ENCODE measurements at regions not wholly inside any gene's neighbourhood (a gene's known extent, or its start where the extent isn't known, plus 50 kb on each side); places are given as distances from the start of the nearest gene placed in this dataset.

DNA sequence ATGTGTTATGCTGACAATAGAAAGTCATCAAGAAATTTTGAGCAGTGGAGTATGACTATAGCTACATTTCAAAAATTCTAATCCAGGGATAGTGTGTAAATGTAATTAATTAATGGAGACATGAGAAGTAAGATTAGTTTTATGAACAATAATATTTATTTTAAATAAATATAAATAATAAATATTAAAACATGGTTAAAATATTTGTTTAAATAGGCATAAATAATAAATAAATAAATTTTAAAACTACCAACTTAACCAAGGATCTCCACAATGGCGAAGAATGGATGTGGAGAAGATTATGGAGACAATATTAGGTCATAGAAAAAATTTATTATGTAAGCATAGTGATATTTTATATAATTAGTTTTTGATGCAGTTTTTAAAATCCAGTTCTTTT is 588.2 kb upstream of the NOVA1 start:
- TF ChIP-seq RAD21 (IDR thresholded peaks at IDR 0.05; ENCODE audit: low read depth) (no peak), CREB1 (IDR thresholded peaks at IDR 0.05; ENCODE audit: low read depth) (no peak), YY1 (IDR thresholded peaks at IDR 0.05; ENCODE audit: low read depth) (no peak), NFIC (IDR thresholded peaks at IDR 0.05) (no peak), TAF1 (IDR thresholded peaks at IDR 0.05; ENCODE audit: low read depth) (no peak), FOXM1 (IDR thresholded peaks at IDR 0.05; ENCODE audit: borderline replicate concordance, low read depth) (no peak), EGR1 (IDR thresholded peaks at IDR 0.05) (no peak), TEAD4 (IDR thresholded peaks at IDR 0.05) (no peak), CEBPB (IDR thresholded peaks at IDR 0.05) (no peak), EP300 (IDR thresholded peaks at IDR 0.05; ENCODE audit: borderline replicate concordance) (no peak), ZBTB7A (IDR thresholded peaks at IDR 0.05; ENCODE audit: low read depth) (no peak), TCF12 (IDR thresholded peaks at IDR 0.05; ENCODE audit: low read depth) (no peak)
- TF ChIP-seq, protein P1, sequence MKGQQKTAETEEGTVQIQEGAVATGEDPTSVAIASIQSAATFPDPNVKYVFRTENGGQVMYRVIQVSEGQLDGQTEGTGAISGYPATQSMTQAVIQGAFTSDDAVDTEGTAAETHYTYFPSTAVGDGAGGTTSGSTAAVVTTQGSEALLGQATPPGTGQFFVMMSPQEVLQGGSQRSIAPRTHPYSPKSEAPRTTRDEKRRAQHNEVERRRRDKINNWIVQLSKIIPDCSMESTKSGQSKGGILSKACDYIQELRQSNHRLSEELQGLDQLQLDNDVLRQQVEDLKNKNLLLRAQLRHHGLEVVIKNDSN (IDR thresholded peaks at IDR 0.05): no peak
- TF ChIP-seq, protein P2, sequence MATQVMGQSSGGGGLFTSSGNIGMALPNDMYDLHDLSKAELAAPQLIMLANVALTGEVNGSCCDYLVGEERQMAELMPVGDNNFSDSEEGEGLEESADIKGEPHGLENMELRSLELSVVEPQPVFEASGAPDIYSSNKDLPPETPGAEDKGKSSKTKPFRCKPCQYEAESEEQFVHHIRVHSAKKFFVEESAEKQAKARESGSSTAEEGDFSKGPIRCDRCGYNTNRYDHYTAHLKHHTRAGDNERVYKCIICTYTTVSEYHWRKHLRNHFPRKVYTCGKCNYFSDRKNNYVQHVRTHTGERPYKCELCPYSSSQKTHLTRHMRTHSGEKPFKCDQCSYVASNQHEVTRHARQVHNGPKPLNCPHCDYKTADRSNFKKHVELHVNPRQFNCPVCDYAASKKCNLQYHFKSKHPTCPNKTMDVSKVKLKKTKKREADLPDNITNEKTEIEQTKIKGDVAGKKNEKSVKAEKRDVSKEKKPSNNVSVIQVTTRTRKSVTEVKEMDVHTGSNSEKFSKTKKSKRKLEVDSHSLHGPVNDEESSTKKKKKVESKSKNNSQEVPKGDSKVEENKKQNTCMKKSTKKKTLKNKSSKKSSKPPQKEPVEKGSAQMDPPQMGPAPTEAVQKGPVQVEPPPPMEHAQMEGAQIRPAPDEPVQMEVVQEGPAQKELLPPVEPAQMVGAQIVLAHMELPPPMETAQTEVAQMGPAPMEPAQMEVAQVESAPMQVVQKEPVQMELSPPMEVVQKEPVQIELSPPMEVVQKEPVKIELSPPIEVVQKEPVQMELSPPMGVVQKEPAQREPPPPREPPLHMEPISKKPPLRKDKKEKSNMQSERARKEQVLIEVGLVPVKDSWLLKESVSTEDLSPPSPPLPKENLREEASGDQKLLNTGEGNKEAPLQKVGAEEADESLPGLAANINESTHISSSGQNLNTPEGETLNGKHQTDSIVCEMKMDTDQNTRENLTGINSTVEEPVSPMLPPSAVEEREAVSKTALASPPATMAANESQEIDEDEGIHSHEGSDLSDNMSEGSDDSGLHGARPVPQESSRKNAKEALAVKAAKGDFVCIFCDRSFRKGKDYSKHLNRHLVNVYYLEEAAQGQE (IDR thresholded peaks at IDR 0.05; ENCODE audit: low read depth): no peak
- TF ChIP-seq, protein P3, sequence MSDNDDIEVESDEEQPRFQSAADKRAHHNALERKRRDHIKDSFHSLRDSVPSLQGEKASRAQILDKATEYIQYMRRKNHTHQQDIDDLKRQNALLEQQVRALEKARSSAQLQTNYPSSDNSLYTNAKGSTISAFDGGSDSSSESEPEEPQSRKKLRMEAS (IDR thresholded peaks at IDR 0.05): no peak

DNA sequence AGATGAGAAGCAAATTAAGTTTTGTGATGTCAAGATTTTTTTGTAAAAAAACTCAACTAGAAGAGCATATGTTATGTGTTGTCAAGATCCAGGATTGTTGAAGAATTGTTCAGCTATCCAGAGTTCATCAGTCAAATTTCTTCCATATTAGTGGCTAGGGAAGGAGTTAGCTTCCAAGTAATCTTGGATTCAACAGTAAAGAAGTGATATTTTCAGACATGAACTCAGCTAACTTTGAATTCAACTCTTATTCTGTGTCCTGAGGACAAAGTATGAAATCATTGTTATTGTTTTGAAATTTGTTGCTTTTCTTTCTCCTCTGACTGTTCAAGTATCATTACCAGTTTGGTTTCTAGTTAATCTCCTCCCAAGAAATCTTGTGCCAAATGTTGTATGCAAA is 589.3 kb upstream of the NOVA1 start:
- TF ChIP-seq NFIC (IDR thresholded peaks at IDR 0.05): no peak
- TF ChIP-seq, protein P2 (IDR thresholded peaks at IDR 0.05; ENCODE audit: low read depth): no peak
- no peak for TF ChIP-seq ZBTB7A (IDR thresholded peaks at IDR 0.05; ENCODE audit: low read depth)
- TF ChIP-seq FOXM1 (IDR thresholded peaks at IDR 0.05; ENCODE audit: borderline replicate concordance, low read depth): no peak
- no peak for TF ChIP-seq EP300 (IDR thresholded peaks at IDR 0.05; ENCODE audit: borderline replicate concordance)
- TF ChIP-seq, protein P3 (IDR thresholded peaks at IDR 0.05): no peak
- no peak for TF ChIP-seq YY1 (IDR thresholded peaks at IDR 0.05; ENCODE audit: low read depth)
- no peak for TF ChIP-seq CREB1 (IDR thresholded peaks at IDR 0.05; ENCODE audit: low read depth)
- TF ChIP-seq, protein P1 (IDR thresholded peaks at IDR 0.05): no peak
- no peak for TF ChIP-seq TCF12 (IDR thresholded peaks at IDR 0.05; ENCODE audit: low read depth)
- no peak for TF ChIP-seq TAF1 (IDR thresholded peaks at IDR 0.05; ENCODE audit: low read depth)

DNA sequence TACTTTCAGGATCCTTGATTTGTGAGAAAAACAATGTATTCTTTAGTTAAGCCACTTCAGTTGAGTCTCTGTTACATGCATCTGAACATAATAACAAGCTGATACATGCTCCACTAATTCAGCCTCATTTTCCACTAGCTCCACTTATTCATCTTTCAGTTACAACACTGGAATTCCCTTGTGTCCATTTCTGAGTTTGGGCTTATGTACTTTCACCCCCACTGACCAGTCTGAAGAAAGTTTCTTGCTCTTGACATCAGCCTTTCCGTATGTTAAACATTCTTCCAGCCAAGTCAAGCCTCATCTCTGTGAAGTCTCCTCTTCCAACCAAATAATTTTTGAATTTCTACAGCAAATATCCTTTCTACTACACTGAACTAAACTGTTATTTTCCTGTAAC is 592.5 kb upstream of the NOVA1 start:
- TF ChIP-seq CEBPB (IDR thresholded peaks at IDR 0.05): no peak
- TF ChIP-seq ZBTB7A (IDR thresholded peaks at IDR 0.05; ENCODE audit: low read depth): no peak
- TF ChIP-seq NFIC (IDR thresholded peaks at IDR 0.05): no peak
- no peak for TF ChIP-seq EP300 (IDR thresholded peaks at IDR 0.05; ENCODE audit: borderline replicate concordance)
- TF ChIP-seq, protein P1 (IDR thresholded peaks at IDR 0.05): no peak
- TF ChIP-seq, protein P2 (IDR thresholded peaks at IDR 0.05; ENCODE audit: low read depth): no peak
- no peak for TF ChIP-seq CREB1 (IDR thresholded peaks at IDR 0.05; ENCODE audit: low read depth)
- TF ChIP-seq FOXM1 (IDR thresholded peaks at IDR 0.05; ENCODE audit: borderline replicate concordance, low read depth): no peak
- TF ChIP-seq RAD21 (IDR thresholded peaks at IDR 0.05; ENCODE audit: low read depth): no peak
- TF ChIP-seq, protein P3 (IDR thresholded peaks at IDR 0.05): no peak

DNA sequence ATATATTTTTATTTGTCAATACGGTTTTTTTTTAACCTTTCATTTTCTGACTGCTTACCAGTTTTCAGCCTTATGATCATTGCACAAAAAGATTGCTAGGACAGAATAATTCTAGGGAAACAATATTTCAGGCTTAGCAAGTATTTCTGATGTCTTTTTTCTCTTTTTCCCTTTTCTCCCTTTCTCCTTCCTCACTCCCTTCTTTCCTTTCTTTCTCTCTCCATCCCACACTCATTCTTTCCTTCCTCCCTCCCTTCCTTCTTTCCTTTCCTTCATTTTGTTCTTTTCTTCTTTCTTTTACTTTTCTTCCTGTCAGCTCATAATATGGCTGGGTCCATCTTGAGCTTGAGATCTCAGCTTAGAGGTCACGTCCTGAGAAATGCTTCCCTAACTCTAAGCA is 601.4 kb upstream of the NOVA1 start:
- TF ChIP-seq, protein P1 (IDR thresholded peaks at IDR 0.05): no peak
- TF ChIP-seq TAF1 (IDR thresholded peaks at IDR 0.05; ENCODE audit: low read depth) (no peak), RAD21 (IDR thresholded peaks at IDR 0.05; ENCODE audit: low read depth) (no peak), EGR1 (IDR thresholded peaks at IDR 0.05) (no peak), TCF12 (IDR thresholded peaks at IDR 0.05; ENCODE audit: low read depth) (no peak), CEBPB (IDR thresholded peaks at IDR 0.05) (no peak)
- TF ChIP-seq, protein P3 (IDR thresholded peaks at IDR 0.05): no peak
